WI38 (cell line): ENCODE measurements at regions not wholly inside any gene's neighbourhood (a gene's known extent, or its start where the extent isn't known, plus 50 kb on each side); places are given as distances from the start of the nearest gene placed in this dataset.

Source experiments
- H3K4me3 ChIP-seq: 2 replicates; pipeline ENCODE4 v1.5.1; 2011; ENCODE audit warnings: low read depth, mild to moderate bottlenecking, control low read depth, low read length
- TF ChIP-seq, protein P1 (sequence below): IDR thresholded peaks from 2 replicates; pipeline ENCODE4 v1.5.1; 2012; ENCODE audit warnings: low read depth, mild to moderate bottlenecking, control low read depth, low read length

DNA sequence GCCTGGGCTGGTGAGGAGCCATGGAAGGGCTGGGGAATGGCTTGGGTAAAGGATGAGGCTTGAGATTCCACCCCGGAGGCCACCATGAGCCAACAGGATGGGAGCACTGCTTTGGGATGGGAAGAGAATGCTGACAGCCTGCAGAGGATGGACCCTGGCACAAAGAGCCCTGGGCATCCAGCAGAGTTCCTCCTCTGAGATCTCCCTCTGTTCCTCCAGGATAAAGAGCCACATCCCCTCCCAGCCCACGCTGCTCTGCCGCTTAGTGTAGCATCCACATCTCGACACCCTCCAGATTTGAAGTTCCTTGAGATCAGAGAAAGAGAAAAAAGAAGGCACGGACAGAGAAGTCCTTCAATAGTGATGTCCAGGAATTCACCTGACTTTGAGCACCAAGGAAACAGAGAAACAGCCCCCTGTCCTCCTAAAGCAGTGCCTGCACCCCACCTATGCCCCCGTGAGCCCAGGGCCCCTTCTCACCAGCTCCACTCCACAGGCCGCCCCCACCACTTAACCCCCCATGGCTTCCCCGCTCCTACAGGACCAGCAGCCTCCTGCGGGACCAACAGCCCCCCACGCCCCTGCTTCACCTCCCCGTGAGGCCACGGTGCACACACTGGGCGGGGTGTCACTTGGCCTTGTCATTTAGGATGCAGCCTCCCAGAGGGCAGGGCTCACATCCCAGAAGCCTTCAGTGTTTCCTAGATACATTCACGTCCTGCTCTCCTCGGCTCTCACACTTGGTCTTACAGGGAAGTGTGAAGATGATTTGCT is 180.5 kb downstream of the SHANK2 start:
- TF ChIP-seq, protein P1, sequence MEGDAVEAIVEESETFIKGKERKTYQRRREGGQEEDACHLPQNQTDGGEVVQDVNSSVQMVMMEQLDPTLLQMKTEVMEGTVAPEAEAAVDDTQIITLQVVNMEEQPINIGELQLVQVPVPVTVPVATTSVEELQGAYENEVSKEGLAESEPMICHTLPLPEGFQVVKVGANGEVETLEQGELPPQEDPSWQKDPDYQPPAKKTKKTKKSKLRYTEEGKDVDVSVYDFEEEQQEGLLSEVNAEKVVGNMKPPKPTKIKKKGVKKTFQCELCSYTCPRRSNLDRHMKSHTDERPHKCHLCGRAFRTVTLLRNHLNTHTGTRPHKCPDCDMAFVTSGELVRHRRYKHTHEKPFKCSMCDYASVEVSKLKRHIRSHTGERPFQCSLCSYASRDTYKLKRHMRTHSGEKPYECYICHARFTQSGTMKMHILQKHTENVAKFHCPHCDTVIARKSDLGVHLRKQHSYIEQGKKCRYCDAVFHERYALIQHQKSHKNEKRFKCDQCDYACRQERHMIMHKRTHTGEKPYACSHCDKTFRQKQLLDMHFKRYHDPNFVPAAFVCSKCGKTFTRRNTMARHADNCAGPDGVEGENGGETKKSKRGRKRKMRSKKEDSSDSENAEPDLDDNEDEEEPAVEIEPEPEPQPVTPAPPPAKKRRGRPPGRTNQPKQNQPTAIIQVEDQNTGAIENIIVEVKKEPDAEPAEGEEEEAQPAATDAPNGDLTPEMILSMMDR = no peak
- H3K4me3 ChIP-seq = no peak overlapping the region

DNA sequence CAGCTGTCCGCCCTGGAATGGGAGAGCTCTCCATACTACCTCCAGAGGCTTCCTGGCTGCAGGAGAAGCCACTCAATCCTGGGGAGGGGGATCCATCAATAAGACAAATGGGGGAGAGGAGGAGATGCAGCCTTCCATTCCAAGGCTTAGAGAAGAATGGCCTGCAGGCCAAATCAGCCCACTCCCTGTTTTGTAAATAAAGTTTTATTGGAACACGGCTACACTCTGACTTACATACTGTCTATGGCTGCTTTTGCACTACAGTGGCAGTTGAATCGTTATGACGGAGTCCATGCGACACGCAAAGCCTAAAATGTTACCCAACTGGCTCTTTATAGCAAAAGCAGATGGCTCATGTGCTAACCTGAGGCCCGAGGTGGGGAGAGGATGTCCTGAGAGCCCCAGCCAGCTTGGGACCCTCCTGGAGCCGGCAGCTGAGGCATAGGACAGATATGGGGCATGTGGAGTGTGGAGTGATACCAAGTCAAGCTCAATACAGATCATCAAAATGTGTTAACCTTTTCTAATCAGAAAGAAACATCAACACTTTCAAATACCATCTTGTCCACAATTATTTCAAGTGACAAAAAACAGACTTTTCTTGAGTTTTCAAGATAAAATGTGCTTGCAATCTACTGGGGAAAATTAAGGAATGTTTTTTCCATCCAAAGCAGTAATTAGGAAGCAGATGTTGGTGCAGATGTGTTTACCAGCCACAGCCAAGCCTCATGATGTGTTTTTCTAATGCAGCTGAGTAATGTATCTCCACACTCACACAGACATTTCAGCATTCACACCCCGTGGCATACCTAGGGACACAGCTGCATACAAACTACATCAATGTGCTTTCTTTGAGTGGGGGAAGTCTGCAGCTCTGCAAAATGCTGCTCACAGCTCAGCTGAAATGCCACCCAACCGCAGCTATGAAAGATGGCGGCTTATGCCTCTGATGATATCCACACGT is 181.6 kb downstream of the SHANK2 start:
- no peak overlapping the region for H3K4me3 ChIP-seq
- TF ChIP-seq, protein P1 = no peak

DNA sequence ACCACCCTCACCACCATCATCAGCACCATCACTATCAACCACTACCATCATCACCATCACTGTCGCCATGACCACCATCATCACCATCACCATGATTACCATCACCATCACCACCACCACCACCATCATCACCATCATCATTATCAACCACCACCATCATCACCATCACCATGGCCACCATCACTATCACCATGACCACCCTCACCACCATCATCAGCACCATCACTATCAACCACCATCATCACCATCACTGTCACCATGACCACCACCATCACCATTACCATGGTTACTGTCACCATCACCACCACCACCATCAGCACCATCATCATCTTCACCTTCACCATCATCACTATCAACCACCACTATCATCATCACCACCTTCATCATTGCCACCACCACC is 183.4 kb downstream of the SHANK2 start:
- H3K4me3 ChIP-seq = no peak overlapping the region
- TF ChIP-seq, protein P1 = no peak

DNA sequence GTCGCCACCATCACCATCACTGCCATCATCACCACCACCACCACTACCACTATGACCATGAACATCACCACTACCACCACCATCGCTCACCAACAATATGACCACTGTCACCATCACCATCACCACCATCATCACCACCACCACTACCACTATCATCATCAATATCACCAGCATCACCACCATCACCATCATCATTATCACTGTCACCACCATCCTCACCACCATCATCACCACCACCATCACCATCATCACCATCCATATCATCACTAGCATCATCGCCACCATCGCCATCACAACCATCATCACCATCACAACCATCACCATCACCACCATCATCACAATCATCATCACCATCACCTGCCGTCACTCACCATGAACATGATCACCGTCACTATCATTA is 184.6 kb downstream of the SHANK2 start:
- TF ChIP-seq, protein P1 = no peak

DNA sequence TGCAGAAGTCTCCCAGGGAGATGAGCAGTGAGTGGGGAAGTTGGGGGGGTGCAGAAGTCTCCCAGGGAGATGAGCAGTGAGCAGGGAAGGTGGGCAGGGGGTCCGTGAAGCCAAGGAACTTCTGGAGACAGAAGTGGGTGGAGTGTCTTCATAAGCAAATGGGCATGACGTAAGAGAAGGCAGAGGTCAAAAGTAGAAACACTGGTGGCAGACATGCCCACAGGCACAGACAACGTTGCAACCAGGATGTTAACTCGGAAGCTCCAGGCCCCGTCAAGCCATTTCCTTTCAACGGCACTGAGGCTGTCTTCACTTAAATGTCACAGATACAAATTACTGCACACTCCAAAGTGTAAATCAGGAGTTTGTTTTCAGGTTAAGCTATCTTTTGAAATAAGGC is 186.1 kb downstream of the SHANK2 start:
- TF ChIP-seq, protein P1 = no peak
- no peak overlapping the region for H3K4me3 ChIP-seq

More for the DNA sequence above, 184.6 kb downstream of the SHANK2 start:
- H3K4me3 ChIP-seq = no peak overlapping the region

DNA sequence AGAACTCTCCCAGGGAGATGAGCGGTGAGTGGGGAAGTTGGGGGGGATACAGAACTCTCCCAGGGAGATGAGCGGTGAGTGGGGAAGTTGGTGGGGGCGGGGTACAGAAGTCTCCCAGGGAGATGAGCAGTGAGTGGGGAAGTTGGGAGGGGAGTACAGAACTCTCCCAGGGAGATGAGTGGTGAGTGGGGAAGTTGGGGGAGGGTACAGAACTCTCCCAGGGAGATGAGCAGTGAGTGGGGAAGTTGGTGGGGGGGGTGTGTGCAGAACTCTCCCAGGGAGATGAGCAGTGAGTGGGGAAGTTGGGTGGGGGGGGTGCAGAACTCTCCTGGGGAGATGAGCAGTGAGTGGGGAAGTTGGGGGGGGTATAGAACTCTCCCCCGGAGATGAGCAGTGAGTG is 186.5 kb downstream of the SHANK2 start:
- H3K4me3 ChIP-seq = no peak overlapping the region
- TF ChIP-seq, protein P1 = no peak
